ENCODE measurements at regions not wholly inside any gene's neighbourhood (a gene's known extent, or its start where the extent isn't known, plus 50 kb on each side); places are given as distances from the start of the nearest gene placed in this dataset.

DNA sequence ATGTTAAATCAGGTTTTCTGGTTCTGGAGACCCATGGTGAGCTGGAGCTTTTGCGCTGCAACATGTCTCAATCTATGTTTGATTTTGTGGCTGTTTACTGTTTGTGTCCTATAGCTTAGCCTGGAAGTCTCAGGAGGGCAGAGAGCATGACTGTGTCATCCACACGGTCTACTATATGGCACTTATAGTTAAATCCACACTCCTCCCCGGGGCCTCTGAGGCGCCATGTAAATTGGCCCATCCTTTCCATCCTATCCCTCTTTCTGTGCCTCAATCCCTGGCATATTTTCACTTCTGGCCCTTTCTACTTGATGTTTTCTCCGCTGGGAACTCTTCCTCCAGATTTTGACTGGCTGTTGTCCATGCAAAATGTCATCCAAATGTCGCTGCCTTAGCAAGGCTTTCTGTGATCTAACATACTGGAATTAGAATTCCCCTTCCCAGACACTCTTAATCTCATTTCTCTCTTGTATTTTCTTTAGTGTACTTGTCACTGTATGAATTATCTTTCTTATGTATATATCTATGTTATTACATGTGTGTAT, 560.8 kb upstream of the RGMA start:
- no peaks in the 10 kb centered on the region for H3K27me3 ChIP-seq
- H3K9me3 ChIP-seq, result no peaks in the 10 kb centered on the region
- H3K4me3 ChIP-seq, result no peak overlapping the region
- intact Hi-C loops (cut with DNase I), result no loop called here
- H3K9ac ChIP-seq (ENCODE audit: low read depth in 2 of 2, low read length in 2 of 2), result no peak overlapping the region
- TF ChIP-seq, protein P1, sequence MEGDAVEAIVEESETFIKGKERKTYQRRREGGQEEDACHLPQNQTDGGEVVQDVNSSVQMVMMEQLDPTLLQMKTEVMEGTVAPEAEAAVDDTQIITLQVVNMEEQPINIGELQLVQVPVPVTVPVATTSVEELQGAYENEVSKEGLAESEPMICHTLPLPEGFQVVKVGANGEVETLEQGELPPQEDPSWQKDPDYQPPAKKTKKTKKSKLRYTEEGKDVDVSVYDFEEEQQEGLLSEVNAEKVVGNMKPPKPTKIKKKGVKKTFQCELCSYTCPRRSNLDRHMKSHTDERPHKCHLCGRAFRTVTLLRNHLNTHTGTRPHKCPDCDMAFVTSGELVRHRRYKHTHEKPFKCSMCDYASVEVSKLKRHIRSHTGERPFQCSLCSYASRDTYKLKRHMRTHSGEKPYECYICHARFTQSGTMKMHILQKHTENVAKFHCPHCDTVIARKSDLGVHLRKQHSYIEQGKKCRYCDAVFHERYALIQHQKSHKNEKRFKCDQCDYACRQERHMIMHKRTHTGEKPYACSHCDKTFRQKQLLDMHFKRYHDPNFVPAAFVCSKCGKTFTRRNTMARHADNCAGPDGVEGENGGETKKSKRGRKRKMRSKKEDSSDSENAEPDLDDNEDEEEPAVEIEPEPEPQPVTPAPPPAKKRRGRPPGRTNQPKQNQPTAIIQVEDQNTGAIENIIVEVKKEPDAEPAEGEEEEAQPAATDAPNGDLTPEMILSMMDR (IDR thresholded peaks at IDR 0.05), result no peak
- no peak for DNase-seq
- no peaks in the 10 kb centered on the region for H3K4me1 ChIP-seq
- H3K27ac ChIP-seq, result no peak overlapping the region
- no peaks in the 10 kb centered on the region for H3K36me3 ChIP-seq

DNA sequence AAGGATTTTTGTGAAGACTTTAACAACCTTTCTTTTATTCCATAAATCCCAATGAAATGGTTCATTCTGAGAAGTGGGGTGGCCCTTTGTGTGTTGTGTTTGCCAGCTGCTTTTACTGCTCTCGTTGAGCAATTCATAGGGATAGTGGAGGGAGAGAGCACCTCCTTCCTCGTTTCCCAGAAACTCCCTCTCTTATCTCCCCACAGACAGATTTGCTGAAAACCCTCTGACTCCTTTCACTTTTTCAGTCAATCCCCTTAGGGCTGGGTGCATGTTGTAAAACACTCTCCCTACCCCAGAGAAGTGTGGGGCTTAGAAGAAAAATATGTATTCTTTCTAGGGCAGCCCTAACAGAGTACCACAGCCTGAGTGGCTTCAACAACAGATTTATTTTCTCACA, 557.2 kb upstream of the RGMA start:
- no peak overlapping the region for H3K9ac ChIP-seq (ENCODE audit: low read depth in 2 of 2, low read length in 2 of 2)
- TF ChIP-seq, protein P1 (IDR thresholded peaks at IDR 0.05), result no peak
- H3K4me3 ChIP-seq, result no peak overlapping the region
- H3K27ac ChIP-seq, result no peak overlapping the region
- no peaks in the 10 kb centered on the region for H3K27me3 ChIP-seq
- intact Hi-C loops (cut with DNase I), result no loop called here
- H3K9me3 ChIP-seq, result no peaks in the 10 kb centered on the region
- no peaks in the 10 kb centered on the region for H3K36me3 ChIP-seq
- no peaks in the 10 kb centered on the region for H3K4me1 ChIP-seq
- DNase-seq, result no peak

DNA sequence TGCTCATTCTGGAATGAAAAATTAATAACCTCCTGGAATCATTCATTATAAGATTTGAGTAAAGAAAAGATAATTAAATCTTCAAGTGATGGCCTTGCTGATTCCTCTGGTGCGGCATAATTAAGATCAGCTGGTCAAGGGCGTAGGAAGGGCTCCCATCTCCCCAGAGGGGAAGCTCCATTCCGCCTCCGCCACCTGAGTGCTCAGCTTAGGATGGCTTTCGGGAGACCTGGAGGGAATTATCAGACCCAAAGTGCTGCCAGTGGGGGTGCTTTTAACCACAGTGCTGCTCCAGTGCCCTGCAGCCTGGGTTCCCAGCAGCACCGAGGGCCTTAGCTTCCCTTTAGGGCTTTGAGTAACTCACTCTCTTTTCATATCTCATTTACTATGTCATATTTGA, 556.6 kb upstream of the RGMA start:
- Histone ChIP-seq H3K9me3 (no peaks in the 10 kb centered on the region), H3K9ac (ENCODE audit: low read depth in 2 of 2, low read length in 2 of 2) (no peak overlapping the region), H3K4me3 (no peak overlapping the region), H3K27me3 (no peaks in the 10 kb centered on the region), H3K4me1 (no peaks in the 10 kb centered on the region), H3K27ac (no peak overlapping the region), H3K36me3 (no peaks in the 10 kb centered on the region)
- no peak for DNase-seq
- intact Hi-C loops (cut with DNase I), result no loop called here
- TF ChIP-seq, protein P1 (IDR thresholded peaks at IDR 0.05), result no peak

DNA sequence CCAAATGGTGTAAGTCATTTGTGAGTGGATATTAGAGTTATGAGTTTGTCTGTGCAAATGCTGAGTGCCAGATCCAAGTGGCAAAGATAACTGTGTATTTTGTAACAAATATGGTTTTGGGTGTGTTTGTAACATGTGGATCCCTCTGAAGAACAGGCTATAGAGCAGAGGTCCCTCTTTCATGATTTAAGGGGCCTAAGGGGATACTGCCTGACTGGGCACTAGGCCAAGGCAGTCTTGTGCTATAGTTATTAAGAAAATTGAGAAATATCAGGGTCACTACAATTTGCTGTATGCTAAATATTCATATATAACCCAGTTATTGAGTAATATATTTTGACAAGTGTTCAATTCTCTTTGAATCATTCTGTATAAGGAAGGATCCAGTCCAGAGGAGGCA, 555.6 kb upstream of the RGMA start:
- Histone ChIP-seq H3K9ac (ENCODE audit: low read depth in 2 of 2, low read length in 2 of 2) (no peak overlapping the region), H3K4me1 (no peaks in the 10 kb centered on the region), H3K4me3 (no peak overlapping the region), H3K27ac (no peak overlapping the region), H3K27me3 (no peaks in the 10 kb centered on the region), H3K36me3 (no peaks in the 10 kb centered on the region), H3K9me3 (no peaks in the 10 kb centered on the region)
- intact Hi-C loops (cut with DNase I), result no loop called here
- DNase-seq, result no peak
- TF ChIP-seq, protein P1 (IDR thresholded peaks at IDR 0.05), result no peak

DNA sequence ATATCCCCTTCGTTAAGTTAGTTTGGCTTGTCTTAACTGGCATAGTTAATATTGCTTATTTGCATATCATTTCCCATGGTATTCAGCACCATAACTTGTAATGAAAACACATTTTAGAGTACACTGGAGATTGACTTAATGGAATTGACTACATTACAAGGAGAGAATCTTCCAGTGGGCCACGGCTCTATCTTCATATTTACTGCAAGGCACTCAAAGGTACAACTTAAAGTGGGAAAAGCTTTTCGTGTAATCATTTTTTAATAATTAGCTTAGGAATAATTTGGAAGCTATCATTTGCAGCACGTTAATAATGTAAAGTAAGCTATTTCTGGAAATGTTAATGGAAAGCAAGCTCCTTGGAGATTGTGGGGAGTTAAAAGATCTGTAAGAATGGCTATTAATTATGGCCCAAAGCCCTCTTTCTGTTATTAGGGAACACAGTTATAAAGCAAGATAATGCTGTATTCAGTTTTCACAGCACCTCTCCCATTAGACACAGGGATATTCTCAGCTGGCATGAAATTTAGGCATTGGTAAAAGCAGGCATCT, 551.5 kb upstream of the RGMA start:
- Histone ChIP-seq H3K27ac (no peak overlapping the region), H3K4me1 (no peaks in the 10 kb centered on the region), H3K9me3 (no peaks in the 10 kb centered on the region), H3K4me3 (no peak overlapping the region), H3K27me3 (no peaks in the 10 kb centered on the region), H3K9ac (ENCODE audit: low read depth in 2 of 2, low read length in 2 of 2) (no peak overlapping the region), H3K36me3 (no peaks in the 10 kb centered on the region)
- DNase-seq, result no peak
- intact Hi-C loops (cut with DNase I), result no loop called here
- TF ChIP-seq, protein P1 (IDR thresholded peaks at IDR 0.05), result no peak
